ENCODE measurements at regions not wholly inside any gene's neighbourhood (a gene's known extent, or its start where the extent isn't known, plus 50 kb on each side); places are given as distances from the start of the nearest gene placed in this dataset.

DNA sequence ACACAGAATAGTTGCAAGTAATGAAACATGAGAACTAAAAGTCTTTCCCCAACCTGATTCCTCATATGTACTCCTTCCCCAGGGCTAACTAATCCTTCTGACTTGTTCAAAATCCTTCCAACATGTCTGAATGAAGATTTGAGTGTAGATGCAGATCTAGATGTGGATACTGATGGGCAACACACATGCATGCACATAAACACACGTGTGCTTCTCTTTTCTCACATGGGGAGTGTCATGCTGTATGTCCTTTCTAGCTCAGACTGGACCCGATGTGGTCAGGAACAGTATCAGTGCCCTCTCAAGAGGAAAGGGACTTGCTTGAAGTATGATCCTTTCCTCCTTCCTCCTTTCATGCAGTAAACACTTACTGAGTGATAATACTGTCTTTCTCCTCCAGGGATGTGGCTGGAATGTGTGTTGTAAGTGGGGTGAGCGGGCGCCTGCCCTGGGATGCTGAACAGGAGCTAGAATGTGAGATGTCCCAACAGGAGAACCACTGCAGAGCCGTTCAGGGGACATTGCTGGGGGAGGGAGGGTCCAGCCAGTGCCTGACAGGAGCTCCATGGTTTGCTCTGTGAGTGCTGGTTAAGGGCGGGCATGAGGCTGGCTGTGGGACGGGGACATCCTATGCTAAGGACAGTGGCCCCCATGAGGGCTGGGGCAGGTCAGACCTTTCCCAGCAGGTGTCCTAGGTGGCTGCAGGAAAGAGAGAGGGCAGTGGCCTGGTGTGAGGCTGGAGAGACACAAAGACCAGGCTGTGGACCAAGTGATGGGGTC is 146.9 kb downstream of the TEX29 start:
- Histone ChIP-seq H3K4me3 (replicated peaks in 1 of 3; ENCODE audit: low read depth in 2 of 3, low read length in 3 of 3) (no peak overlapping the region), H3K36me3 (replicated peaks in 1 of 2; ENCODE audit: control insufficient read depth in 1 of 2, insufficient read depth in 2 of 2, low read length in 2 of 2) (no peaks in the 10 kb centered on the region), H2AFZ (ENCODE audit: insufficient read depth, low read depth, low read length, poor library complexity, severe bottlenecking) (no peak overlapping the region), H3K27ac (ENCODE audit: low read depth in 1 of 2, low read length in 2 of 2) (no peak overlapping the region), H3K79me2 (ENCODE audit: insufficient read depth, low read length) (no peaks in the 10 kb centered on the region), H3K9ac (ENCODE audit: insufficient read depth, low read length, poor library complexity, severe bottlenecking) (no peak overlapping the region), H3K9me3 (replicated peaks in 1 of 2; ENCODE audit: control insufficient read depth in 1 of 2, insufficient read depth in 1 of 2, low read length in 2 of 2) (no peaks in the 10 kb centered on the region), H4K20me1 (ENCODE audit: insufficient read depth, low read length) (no peaks in the 10 kb centered on the region), H3K4me2 (replicated peaks; ENCODE audit: extremely low read depth, low read length, poor library complexity, severe bottlenecking) (no peak overlapping the region), H3K27me3 (ENCODE audit: control insufficient read depth in 2 of 2, insufficient read depth in 2 of 2, low read length in 2 of 2) (peaks cover 0 to 2% of the 10 kb centered on the region in 2 donors), H3K4me1 (ENCODE audit: control insufficient read depth in 1 of 2, insufficient read depth in 2 of 2, low read length in 2 of 2) (no peaks in the 10 kb centered on the region)
- Mint-ChIP-seq H3K4me3 (no peak overlapping the region), H3K36me3 (no peaks in the 10 kb centered on the region), H3K4me1 (no peaks in the 10 kb centered on the region), H3K27ac (peak overlapping the region in 1 of 7 donors; percentile 4), H3K9me3 (peaks cover 0 to 2% (median 0%) of the 10 kb centered on the region in 7 donors), H3K27me3 (ENCODE audit: low read depth in 3 of 3) (peaks cover 6 to 22% (median 13%) of the 10 kb centered on the region in 3 donors)
- WGBS (ENCODE audit: insufficient coverage), result 83% methylated on average over 6 of the region's 7 CpGs
- intact Hi-C loops (cut with micrococcal nuclease), result no loop called here
- TF ChIP-seq CTCF (IDR thresholded peaks at IDR 0.05), result no peak
- no peak for DNase-seq

- Histone ChIP-seq H3K4me1 (ENCODE audit: control insufficient read depth in 1 of 2, insufficient read depth in 2 of 2, low read length in 2 of 2) (no peaks in the 10 kb centered on the region), H4K20me1 (ENCODE audit: insufficient read depth, low read length) (no peaks in the 10 kb centered on the region), H3K27ac (ENCODE audit: low read depth in 1 of 2, low read length in 2 of 2) (no peak overlapping the region), H3K9me3 (replicated peaks in 1 of 2; ENCODE audit: control insufficient read depth in 1 of 2, insufficient read depth in 1 of 2, low read length in 2 of 2) (no peaks in the 10 kb centered on the region), H3K4me3 (replicated peaks in 1 of 3; ENCODE audit: low read depth in 2 of 3, low read length in 3 of 3) (no peak overlapping the region), H3K27me3 (ENCODE audit: control insufficient read depth in 2 of 2, insufficient read depth in 2 of 2, low read length in 2 of 2) (peaks cover 0 to 2% of the 10 kb centered on the region in 2 donors), H3K36me3 (replicated peaks in 1 of 2; ENCODE audit: control insufficient read depth in 1 of 2, insufficient read depth in 2 of 2, low read length in 2 of 2) (no peaks in the 10 kb centered on the region), H3K4me2 (replicated peaks; ENCODE audit: extremely low read depth, low read length, poor library complexity, severe bottlenecking) (no peak overlapping the region), H3K9ac (ENCODE audit: insufficient read depth, low read length, poor library complexity, severe bottlenecking) (no peak overlapping the region), H3K79me2 (ENCODE audit: insufficient read depth, low read length) (no peaks in the 10 kb centered on the region), H2AFZ (ENCODE audit: insufficient read depth, low read depth, low read length, poor library complexity, severe bottlenecking) (no peak overlapping the region)
- H3K27ac Mint-ChIP-seq, result peak overlapping the region in 1 of 7 donors; percentile 4
- H3K27me3 Mint-ChIP-seq (ENCODE audit: low read depth in 3 of 3), result peaks cover 8 to 19% (median 10%) of the 10 kb centered on the region in 3 donors
- intact Hi-C loops (cut with micrococcal nuclease), result no loop called here
- DNase-seq, result no peak
- no peak overlapping the region for H3K4me3 Mint-ChIP-seq
- no peaks in the 10 kb centered on the region for H3K36me3 Mint-ChIP-seq
- peaks cover 0 to 2% (median 0%) of the 10 kb centered on the region in 7 donors for H3K9me3 Mint-ChIP-seq
- no peak for TF ChIP-seq CTCF (IDR thresholded peaks at IDR 0.05)
- 92% methylated on average over 15 of the region's 23 CpGs for WGBS (ENCODE audit: insufficient coverage)
- H3K4me1 Mint-ChIP-seq, result no peaks in the 10 kb centered on the region
These were observed 147.9 kb downstream of the TEX29 start for GRCh38 chr13:111468037-111468959.

All from CD14-positive monocyte (primary cell).